GM18498 (cell line): ENCODE measurements at regions not wholly inside any gene's neighbourhood (a gene's known extent, or its start where the extent isn't known, plus 50 kb on each side); places are given as distances from the start of the nearest gene placed in this dataset.
"Not testable (repeated sequence)": the region's sequence is repeated elsewhere in the genome, so short reads cannot be mapped to it uniquely, and the experiment has no call there.

Experiments used
- ATAC-seq: cut with Tn5 transposase; IDR thresholded peaks from one replicate; pipeline ENCODE4 v1.9.1; 2021; ENCODE audit warnings: mild to moderate bottlenecking, moderate library complexity; ENCODE audit not compliant: unreplicated experiment

DNA sequence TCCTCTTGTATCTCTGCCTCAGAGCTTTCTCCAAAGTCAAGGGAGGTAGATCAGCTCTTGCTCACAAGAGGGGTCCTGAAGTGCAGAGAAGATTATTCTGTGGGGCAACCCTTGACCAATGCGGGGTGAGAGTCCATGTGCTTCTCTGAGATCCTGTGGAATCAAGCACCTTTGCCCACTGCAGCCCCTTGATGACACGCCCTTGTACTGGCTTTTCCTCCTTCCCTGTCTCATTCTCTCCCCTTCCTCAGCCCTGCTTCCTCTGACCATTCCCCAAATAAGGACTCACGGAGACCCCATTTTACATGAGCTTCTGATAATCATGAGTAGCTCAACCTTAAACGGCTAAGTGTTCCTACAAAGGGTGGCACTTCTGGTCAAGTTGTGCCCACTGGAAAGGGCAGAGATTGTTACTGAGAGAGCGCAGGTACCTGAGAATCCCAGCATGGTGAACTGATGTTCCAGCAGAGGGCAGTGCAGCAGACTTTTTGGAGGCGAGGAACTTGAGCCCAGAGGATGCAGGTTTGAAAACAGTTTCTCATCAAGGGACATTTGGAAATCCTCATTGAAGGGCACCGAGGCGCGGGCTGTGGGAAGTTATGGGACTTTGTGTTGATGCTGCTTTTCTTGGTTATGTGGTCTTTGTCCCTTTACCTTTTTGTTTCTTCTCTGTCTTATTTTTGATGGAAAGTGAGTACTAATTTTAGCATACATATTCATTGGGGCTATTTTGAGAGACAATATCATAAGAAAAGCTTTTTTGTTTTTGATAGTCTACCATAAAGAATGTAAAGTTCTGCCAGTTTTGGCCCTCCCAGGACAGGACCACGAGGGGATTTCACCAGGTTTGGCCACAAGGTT lies 201.3 kb downstream of the RBM46 start:
- ATAC-seq: peak; percentile 66

GRCh38 chr4:154983714-154984113 lies 202.6 kb downstream of the RBM46 start:
- ATAC-seq: no peak

GRCh38 chr4:154984148-154984547 lies 203.1 kb downstream of the RBM46 start:
- ATAC-seq: peak; percentile 98

DNA sequence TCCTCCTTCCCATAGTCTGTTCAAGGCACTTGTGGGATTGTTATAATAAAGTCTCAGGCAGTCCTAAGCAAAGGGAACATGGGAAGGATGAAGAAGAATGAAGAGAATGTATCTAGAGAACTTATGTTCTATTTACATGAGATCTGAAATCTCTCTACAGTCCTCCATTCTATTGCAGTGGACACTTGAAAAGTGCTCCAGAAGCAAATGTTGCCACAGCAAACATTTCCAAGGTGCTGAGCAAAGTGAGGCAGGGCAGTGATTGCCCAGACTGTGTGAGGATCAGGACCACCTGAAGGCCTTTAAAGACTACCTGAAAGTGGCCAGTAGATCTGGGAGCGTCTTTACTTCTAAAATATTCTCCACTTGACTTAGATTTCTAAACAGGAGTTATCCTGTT lies 203.5 kb downstream of the RBM46 start:
- no peak for ATAC-seq

DNA sequence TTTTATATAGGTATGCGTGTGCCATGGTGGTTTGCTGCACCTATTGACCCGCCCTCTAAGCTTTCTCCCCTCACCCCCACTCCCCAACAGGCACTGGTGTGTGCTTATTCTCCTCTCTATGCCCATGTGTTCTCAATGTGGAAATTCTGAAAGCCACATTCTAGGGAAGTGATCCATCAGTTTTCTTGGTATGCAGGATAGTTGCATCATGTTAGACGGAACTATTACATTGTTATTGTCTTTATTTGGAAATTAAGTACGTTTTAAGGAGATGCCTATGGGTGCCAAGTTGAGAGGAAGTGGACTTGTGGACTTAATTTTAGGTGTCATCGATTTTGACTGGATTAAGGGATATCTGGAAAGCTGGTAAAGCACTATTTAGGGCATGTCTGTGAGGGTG lies 204.6 kb downstream of the RBM46 start:
- ATAC-seq: no peak

- no peak for ATAC-seq
These were observed 207.4 kb downstream of the RBM46 start for GRCh38 chr4:154988511-154988910.

DNA sequence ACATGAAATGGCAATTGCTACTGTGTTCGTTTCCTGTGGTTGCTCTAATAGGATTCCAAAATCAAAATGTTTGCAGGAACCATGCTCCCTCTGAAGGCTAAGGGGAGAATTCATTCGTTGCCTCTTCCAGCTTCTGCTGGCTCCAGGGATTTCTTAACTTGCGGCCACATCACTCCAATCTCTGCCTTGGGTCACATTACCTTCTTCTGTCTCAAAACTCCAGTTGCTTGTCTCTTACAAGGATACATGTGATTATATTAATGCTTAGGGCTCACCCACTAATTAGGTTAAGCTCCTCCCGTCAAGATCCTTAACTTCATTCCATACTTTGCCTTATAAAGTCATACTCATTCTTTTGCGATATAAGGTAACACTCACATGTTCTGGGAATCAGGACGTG lies 208.4 kb downstream of the RBM46 start:
- ATAC-seq: no peak

GRCh38 chr4:154997866-154998265 lies 210.6 kb upstream of the NPY2R start:
- ATAC-seq: not testable (repeated sequence)

- no peak for ATAC-seq
These were observed 210.2 kb upstream of the NPY2R start for GRCh38 chr4:154998284-154998683.

DNA sequence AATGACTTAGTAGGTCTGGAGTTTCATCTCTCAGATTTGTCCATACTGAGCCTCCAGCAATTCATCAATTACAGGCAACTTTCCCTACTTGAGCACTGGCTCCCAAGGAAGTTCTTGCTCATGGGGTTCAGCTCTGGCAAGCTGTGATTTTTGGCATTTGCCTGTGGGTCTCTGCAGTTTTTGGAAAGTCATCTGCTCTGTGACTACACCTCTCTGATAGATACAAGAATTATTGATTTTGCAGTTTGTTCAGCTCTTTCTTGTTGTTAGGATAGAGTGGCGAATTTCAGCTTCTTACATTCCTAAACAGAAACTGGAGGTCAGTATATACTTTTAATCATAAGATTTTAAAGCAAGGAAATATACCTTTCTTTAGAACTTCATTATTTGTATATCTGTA lies 209.7 kb upstream of the NPY2R start:
- ATAC-seq: no peak

DNA sequence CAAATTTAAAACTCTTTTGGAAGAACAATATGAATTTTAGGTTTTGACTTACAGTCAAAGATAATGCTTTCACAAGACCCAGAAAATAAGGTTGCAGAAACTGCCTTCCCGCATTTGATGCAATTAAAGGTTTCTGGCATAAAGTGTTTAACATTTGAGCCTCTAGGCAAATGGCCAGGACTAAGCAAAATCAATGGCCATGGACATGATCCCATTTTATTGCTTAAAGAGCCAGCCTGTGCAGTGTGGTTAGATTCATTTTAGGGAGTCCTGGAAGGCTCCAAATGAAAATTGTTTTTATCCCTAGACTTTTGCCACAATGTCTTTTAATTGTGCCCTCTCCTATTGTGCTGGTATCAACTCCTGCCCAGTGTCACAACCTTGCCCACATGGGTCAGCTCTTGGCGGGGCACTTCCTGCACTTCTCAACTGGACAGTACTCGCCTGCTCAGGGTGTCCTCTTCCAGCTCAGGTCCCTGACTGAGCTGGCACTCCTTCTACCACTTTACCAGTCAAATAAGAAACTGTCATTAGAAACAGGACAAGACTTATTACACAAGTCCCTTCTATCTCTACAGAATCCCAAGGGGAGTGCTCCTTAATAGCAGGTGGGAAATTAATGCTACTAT lies 208.4 kb upstream of the NPY2R start:
- no peak for ATAC-seq

- ATAC-seq: no peak
These were observed 207.2 kb upstream of the NPY2R start for GRCh38 chr4:155001251-155001650.

GRCh38 chr4:155005395-155006090 lies 202.9 kb upstream of the NPY2R start:
- ATAC-seq: no peak

GRCh38 chr4:155007660-155008176 lies 200.7 kb upstream of the NPY2R start:
- no peak for ATAC-seq

DNA sequence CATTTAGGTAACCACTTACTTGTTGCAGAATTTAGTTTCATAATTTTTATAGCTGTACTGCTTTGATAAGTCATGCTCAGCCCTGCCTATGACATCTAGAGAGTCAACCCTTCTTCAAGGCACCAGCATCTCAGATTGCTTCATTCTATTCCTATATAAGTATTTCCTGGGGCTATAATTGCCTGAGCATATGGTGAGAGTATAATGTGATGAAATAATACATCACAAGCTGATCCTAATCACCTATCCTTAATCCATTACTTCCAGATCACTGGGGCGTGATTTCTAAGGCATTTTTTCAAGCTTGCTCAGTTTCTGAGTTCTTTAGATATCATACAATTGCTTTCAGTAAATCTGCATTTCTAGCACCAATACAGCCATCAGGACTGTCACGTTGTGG lies 200.0 kb upstream of the NPY2R start:
- ATAC-seq: no peak

DNA sequence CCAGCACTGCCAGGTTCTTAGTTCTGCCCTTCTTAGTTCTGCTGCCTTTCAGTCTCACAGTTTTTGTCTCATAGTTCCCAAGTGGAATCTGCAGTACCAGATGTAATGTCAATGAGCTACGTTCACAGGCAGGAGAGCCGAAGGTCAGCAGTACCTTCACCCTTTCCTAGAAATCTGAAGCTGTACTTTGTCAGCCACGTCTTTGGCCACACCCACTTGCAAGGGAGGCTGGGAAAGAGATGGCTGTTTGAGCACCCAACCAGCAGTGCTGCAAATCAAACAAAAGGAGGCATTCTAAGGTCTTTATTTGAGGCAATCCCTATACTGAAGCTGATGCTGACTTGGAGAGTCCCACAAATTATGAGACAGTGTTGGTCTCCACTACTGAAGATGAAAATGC lies 199.1 kb upstream of the NPY2R start:
- no peak for ATAC-seq

- ATAC-seq: no peak
These were observed 198.1 kb upstream of the NPY2R start for GRCh38 chr4:155010376-155010775.

DNA sequence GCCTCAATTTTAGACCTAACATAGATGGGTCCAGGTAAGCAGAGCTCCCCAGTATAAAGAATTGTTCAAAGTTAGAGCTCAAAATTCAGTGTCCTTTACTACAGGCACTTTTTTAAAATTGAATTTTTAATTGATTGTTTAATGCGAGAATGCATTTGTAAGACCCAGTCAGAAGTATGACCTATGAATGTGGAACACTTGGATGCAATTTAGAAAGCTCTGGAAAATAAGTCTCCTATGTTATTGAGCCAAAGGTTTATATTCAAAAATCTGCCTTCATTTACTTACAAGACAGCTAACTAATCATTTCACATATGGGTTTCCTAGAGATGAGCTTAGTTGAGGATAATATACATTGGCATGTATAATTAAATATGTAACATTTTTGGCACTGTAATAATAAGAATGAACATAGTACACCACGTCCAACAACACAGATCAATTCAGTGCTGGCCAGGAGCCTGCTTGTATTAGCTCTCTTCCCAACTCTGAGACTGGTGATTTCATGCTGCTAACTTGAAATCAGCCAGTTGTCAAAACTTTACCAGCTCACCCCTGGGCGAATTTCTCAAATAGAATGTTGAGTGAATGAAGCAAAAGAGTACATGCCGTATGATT lies 197.2 kb upstream of the NPY2R start:
- ATAC-seq: no peak

GRCh38 chr4:155012469-155012868 lies 196.0 kb upstream of the NPY2R start:
- ATAC-seq: no peak

DNA sequence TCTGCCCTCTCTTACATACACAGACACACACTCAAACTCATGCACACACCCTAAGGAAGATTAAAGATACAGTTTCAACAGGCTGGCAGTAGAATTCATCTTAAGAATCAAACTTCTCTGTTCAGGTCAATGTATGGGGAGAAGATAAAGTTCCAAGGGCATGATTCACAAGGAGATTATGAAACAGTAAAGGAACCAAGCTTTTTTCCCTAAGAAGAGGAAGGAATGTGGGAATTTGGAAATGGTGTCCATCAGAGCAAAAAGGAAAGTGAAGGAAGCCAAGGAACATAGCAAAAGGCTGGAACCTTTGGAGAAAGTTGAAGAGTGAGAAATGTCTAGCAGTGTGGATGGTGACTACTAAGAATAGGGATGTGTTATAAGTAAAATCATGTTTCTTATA lies 191.0 kb upstream of the NPY2R start:
- no peak for ATAC-seq

DNA sequence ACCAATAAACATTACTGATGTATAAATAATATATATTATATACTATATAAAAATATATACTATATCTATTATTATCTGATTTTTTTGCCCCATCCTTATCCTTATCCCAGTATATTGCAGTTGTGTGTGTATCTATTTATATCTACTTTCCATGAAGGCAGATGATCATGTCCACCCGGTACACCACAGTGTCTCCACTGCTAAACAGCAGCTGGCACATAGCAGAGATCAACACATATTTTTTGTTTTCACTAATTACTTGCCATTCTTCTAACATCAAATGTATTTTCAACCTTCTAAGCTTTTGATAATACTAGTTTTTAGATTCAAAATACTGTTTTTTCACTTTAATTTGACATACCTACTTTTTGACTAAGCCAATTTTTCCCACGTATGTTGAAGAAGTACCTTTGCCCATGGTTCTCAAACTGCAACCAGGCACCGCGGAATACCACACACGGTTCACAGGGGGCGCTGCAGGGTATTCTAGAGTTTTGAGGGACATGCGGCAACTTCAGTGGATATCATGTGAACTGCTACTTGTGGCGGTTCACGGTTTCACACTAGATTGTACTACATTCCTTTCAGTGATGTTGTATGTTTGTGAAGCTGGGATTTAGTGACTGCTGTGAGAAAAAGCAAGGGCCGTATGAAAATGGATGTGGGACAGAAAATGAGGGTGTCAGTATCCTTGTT lies 182.5 kb upstream of the NPY2R start:
- ATAC-seq: peak; percentile 94
